Activated T-cell treated with anti-CD3 and anti-CD28 coated beads, Interleukin-2, amount 50 U/mL, for 72 hours (primary cell): ENCODE measurements at regions not wholly inside any gene's neighbourhood (a gene's known extent, or its start where the extent isn't known, plus 50 kb on each side); places are given as distances from the start of the nearest gene placed in this dataset.
A peak's percentile ranks its signal among the peaks of the same experiment; 100 is the strongest.

Experiments
- ATAC-seq, 2 donors: fragments of 150-1000 bp; cut with Tn5 transposase; replicated peaks in 1 of 2; 2 replicates each; pipeline ENCODE4 v1.10.0; 2021; ENCODE audit warnings: moderate library complexity in 2 of 2, mild to moderate bottlenecking in 1 of 2
- DNase-seq, 2 donors: peaks; one replicate each; pipeline ENCODE4 v3.0.0; 2021 to 2022; ENCODE audit warnings: mixed read lengths in 1 of 2
- H3K27ac Mint-ChIP-seq: one replicate; pipeline ENCODE4 v1.8.0; 2022; ENCODE audit warnings: mild to moderate bottlenecking, moderate library complexity, mixed read lengths
- H3K27me3 Mint-ChIP-seq: one replicate; pipeline ENCODE4 v1.8.0; 2022; ENCODE audit warnings: low read depth, mixed read lengths
- H3K36me3 Mint-ChIP-seq, 2 donors: one replicate each; pipeline ENCODE4 v1.8.0; 2022; ENCODE audit warnings: mixed read lengths in 2 of 2, mild to moderate bottlenecking in 1 of 2; ENCODE audit not compliant: insufficient read depth in 2 of 2
- H3K4me1 Mint-ChIP-seq: one replicate; pipeline ENCODE4 v1.8.0; 2022; ENCODE audit warnings: low read depth, mixed read lengths
- H3K4me3 Mint-ChIP-seq, 2 donors: one replicate each; pipeline ENCODE4 v1.8.0; 2022; ENCODE audit warnings: mild to moderate bottlenecking in 2 of 2, mixed read lengths in 2 of 2, moderate library complexity in 2 of 2
- H3K9me3 Mint-ChIP-seq, 2 donors: one replicate each; pipeline ENCODE4 v1.8.0; 2022; ENCODE audit warnings: mixed read lengths in 2 of 2

DNA sequence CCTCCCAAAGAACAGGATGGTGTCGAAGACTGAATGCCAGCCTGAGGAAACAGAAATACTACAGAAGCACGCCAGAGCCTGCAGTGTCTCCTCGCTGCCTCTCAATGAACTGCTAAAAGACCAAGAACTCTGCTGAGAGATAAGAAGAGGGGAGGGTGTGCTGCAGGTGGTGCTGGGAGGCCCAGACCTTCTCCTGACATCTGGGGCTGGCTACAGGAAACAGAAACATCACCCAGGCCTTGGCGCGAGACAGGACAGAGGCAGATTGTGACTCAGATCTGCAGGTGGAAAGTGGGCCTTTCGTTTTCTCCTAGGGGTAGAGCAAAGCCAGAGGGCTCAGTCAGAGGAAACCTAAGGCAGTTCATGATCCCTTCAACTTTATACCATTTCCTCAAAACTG, 250.3 kb upstream of the TCF4 start:
- H3K27me3 Mint-ChIP-seq, result no peaks in the 10 kb centered on the region
- H3K4me1 Mint-ChIP-seq, result no peaks in the 10 kb centered on the region
- peaks cover 2 to 4% of the 10 kb centered on the region in 2 donors for H3K36me3 Mint-ChIP-seq
- no peak overlapping the region for H3K27ac Mint-ChIP-seq
- peaks cover 4 to 23% of the 10 kb centered on the region in 2 donors for H3K9me3 Mint-ChIP-seq
- no peak for ATAC-seq
- no peak for DNase-seq
- no peak overlapping the region for H3K4me3 Mint-ChIP-seq

DNA sequence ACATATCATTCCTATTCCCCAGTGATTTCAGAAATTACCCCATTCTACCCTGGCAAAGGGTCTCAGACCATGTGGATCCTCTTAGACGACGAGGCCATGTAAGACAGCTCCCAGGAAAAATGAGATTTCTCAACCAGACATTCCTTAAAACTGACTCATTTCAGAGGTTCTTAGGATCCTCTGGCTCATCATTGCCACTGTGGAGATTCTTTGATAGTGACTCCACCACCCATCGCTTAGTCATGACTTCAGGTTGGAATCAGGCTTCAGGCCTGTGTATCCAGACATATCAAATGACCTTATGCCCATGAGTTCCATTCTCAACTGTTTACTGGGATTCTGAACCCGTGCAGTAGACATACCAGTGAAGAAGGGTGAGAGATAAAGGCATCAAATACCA, 245.6 kb upstream of the TCF4 start:
- ATAC-seq, result no peak
- H3K4me1 Mint-ChIP-seq, result no peaks in the 10 kb centered on the region
- peaks cover 2 to 12% of the 10 kb centered on the region in 2 donors for H3K9me3 Mint-ChIP-seq

DNA sequence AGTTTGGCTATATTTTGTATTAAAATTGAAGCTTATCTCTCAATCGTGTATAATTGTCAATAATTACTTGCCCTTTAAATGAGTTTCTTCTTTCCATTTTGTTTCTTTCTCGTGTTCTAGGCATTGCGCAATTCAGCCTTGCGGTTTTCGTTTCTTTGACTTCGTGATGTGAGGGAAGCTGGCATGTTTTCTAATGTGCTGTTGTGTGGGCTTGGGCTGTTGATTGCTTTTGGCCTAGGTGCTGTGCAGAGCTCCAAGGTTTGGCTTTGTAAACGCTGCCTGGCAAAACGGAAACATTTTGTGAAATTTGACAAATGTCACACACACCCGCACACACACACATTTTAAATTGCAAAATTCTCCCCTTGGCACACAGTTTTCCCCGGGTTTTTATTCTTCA, 242.6 kb upstream of the TCF4 start:
- Mint-ChIP-seq H3K9me3 (peaks cover 0 to 5% of the 10 kb centered on the region in 2 donors), H3K4me3 (no peak overlapping the region), H3K27me3 (no peaks in the 10 kb centered on the region), H3K36me3 (peaks cover 0 to 2% of the 10 kb centered on the region in 2 donors), H3K27ac (no peak overlapping the region), H3K4me1 (no peaks in the 10 kb centered on the region)
- no peak for DNase-seq
- ATAC-seq, result no peak

More for the DNA sequence above, 245.6 kb upstream of the TCF4 start:
- no peak overlapping the region for H3K4me3 Mint-ChIP-seq
- no peak overlapping the region for H3K27ac Mint-ChIP-seq
- peaks cover 2 to 4% of the 10 kb centered on the region in 2 donors for H3K36me3 Mint-ChIP-seq
- no peaks in the 10 kb centered on the region for H3K27me3 Mint-ChIP-seq
- DNase-seq, result no peak

DNA sequence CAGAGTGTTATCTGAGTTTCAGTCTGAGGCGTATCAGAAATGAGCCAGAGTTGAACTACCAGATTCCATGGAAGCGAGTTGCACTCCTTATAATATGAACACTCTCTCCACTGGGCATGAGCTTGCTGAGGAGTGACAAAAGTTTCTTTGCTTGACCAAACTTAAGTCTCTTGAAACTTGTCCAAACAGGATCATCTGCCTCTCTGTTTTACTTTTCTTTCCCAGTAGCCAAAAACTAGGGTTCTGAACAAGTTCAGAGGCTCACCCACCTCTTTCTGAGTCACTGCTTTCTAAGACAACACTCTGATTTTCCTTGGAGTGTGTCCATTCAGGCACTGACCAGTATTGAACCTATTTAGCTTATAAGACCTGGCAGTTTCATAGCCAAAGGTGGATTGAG, 233.2 kb upstream of the TCF4 start:
- Mint-ChIP-seq H3K4me3 (no peak overlapping the region), H3K4me1 (no peaks in the 10 kb centered on the region), H3K27ac (no peak overlapping the region), H3K36me3 (no peaks in the 10 kb centered on the region), H3K27me3 (no peaks in the 10 kb centered on the region), H3K9me3 (no peaks in the 10 kb centered on the region)
- ATAC-seq (no peak), DNase-seq (no peak)

DNA sequence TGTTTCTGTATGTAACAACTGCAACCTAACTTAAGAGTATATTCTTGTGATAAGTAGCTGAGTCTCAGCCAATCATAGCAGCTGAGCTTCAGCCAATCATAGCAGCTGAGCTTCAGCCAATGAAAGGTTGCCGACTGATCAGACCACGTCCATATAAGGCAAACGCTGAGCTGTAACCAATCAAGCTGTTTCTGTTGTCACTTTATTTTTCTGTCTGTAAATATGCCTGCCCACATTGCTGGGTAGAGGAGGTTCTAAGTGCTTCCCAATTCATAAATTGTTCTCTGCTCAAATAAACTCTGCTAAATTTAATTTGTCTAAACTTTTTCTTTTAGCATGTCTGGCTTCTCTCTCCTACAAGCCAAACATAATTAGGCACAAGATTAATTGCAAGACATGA, 231.5 kb upstream of the TCF4 start:
- no peaks in the 10 kb centered on the region for H3K27me3 Mint-ChIP-seq
- H3K27ac Mint-ChIP-seq, result no peak overlapping the region
- H3K9me3 Mint-ChIP-seq, result no peaks in the 10 kb centered on the region
- DNase-seq (no peak), ATAC-seq (no peak)
- H3K4me3 Mint-ChIP-seq, result no peak overlapping the region
- H3K4me1 Mint-ChIP-seq, result no peaks in the 10 kb centered on the region
- H3K36me3 Mint-ChIP-seq, result no peaks in the 10 kb centered on the region

DNA sequence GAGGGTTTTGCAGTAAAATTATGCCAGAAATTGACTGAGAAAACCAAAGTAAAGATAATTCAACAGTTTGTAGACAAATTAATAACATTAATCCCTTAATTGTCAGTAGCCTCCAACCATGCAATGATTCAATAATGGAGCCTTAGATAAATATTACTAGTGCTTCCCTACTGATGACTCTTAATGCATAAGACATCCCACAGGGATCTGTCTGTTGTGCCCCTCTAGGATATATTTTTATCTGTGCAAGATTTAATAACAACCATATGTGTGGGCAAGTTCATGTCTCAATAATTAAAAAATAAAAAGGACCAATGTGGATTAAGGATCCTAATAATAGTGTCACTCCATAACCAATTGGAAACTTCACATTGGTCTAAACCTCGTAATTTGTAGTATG, 230.3 kb upstream of the TCF4 start:
- DNase-seq, result no peak
- H3K36me3 Mint-ChIP-seq, result no peaks in the 10 kb centered on the region
- no peaks in the 10 kb centered on the region for H3K27me3 Mint-ChIP-seq
- no peaks in the 10 kb centered on the region for H3K9me3 Mint-ChIP-seq
- H3K4me3 Mint-ChIP-seq, result no peak overlapping the region
- no peak overlapping the region for H3K27ac Mint-ChIP-seq
- no peaks in the 10 kb centered on the region for H3K4me1 Mint-ChIP-seq
- no peak for ATAC-seq

DNA sequence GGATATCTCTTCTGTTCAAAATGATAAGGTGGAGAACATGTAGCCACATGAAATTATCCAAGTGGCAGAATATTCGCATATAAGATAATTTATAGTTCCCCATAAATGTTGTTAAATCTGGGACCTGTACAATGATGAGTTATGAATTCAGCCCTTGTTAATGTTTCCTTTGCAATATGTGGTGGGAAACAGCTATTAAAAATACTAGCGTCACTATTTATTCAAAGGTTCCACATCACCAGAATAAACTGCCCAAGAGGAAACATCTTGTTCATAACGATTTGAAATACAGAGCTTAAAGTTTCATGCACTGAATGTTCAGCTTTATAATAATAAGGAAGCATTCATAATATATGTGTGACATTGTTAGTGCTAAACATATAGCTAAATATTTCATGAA, 223.9 kb upstream of the TCF4 start:
- DNase-seq (no peak), ATAC-seq (no peak)
- Mint-ChIP-seq H3K36me3 (no peaks in the 10 kb centered on the region), H3K27me3 (no peaks in the 10 kb centered on the region), H3K4me1 (no peaks in the 10 kb centered on the region), H3K4me3 (no peak overlapping the region), H3K9me3 (no peaks in the 10 kb centered on the region), H3K27ac (no peak overlapping the region)

DNA sequence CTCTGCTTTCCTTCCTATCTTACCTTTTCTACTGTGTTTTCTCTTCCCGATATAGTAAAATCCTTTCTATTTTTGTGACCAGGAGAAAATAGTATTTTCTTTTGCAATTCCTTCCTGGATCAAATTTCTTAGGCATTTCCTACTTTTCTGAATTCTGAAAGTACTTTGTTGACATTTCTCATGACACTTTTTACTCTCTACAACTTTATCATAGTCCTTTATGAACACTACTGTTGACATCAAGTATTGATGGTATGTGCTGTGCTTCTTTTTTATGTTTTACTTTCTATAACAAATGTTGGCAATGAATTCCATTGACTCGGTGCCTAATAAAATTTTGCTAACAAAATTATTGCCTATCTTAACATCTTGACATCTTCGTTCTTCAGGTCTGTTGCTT, 217.7 kb upstream of the TCF4 start:
- no peaks in the 10 kb centered on the region for H3K27me3 Mint-ChIP-seq
- no peaks in the 10 kb centered on the region for H3K36me3 Mint-ChIP-seq
- no peaks in the 10 kb centered on the region for H3K4me1 Mint-ChIP-seq
- DNase-seq (no peak), ATAC-seq (no peak)
- no peak overlapping the region for H3K4me3 Mint-ChIP-seq
- no peak overlapping the region for H3K27ac Mint-ChIP-seq
- peaks cover 3 to 10% of the 10 kb centered on the region in 2 donors for H3K9me3 Mint-ChIP-seq

DNA sequence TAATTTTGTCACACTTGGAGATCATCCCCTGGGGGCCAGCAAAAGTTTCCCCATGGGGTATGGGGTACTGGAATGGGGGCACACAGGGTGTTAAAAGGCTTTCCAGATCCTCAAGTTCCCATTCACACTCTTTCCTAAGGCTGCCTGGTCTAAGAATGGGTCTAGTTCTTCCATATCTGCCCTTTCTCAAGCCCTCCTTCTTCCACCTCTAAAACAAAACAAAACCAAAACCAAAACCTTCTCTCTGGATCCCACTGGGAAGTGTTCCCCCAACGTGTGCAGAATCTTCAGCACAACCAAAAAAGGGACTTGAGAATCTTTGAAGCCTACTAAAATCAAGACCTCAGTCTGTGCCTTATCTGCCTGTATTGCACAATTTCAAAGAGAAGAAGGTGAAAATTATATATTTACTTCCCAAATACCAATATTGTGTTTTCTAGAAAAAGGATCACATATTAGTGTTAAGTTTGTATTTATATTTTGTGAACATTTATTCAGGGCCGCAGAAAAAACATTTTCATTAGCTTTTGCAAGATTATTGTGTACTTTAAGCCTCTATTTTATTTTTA, 207.2 kb upstream of the TCF4 start:
- H3K4me3 Mint-ChIP-seq, result no peak overlapping the region
- no peaks in the 10 kb centered on the region for H3K36me3 Mint-ChIP-seq
- no peaks in the 10 kb centered on the region for H3K27me3 Mint-ChIP-seq
- H3K9me3 Mint-ChIP-seq, result peaks cover 1 to 3% of the 10 kb centered on the region in 2 donors
- DNase-seq (no peak), ATAC-seq (no peak)
- no peaks in the 10 kb centered on the region for H3K4me1 Mint-ChIP-seq
- H3K27ac Mint-ChIP-seq, result no peak overlapping the region

DNA sequence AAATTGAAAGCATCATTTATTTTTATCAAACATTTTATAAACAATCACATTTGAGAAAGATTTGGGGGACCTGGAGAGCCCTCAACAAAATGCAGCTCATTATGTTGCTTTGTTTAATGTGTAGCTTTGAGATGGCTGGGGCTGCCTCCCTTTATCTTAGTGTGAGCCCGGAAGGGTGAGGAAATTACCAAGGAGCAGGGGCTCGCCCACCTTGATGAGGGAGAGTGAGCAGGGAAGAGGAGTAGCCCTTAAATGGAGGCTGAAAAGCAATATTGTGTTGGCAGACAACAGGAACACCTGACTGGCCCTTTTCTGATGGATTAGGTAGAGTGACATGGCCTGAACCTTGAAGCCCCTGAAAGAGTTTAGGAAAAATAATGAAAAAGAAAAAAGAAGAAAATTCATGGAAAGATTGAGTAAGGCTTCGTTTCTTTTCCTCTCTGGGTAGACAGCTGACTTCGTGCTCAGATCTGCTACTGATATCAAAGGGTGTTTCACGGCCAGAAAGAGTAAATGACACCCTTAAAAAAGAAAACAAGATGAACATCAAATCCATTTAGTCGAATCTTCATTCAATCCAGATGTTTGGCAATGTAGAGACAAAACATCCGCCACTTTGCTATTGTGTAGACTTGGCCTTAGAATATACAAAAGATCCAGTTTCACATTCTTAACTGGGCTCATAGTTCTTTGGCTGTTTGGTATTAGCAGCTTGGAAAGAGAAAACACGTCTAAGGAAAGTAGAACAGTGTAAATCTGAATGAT, 206.5 kb upstream of the TCF4 start:
- DNase-seq (no peak), ATAC-seq (no peak)
- peaks cover 6% of the 10 kb centered on the region for H3K27me3 Mint-ChIP-seq
- peaks cover 1 to 4% of the 10 kb centered on the region in 2 donors for H3K9me3 Mint-ChIP-seq
- no peaks in the 10 kb centered on the region for H3K4me1 Mint-ChIP-seq
- no peaks in the 10 kb centered on the region for H3K36me3 Mint-ChIP-seq
- H3K4me3 Mint-ChIP-seq, result no peak overlapping the region
- no peak overlapping the region for H3K27ac Mint-ChIP-seq

DNA sequence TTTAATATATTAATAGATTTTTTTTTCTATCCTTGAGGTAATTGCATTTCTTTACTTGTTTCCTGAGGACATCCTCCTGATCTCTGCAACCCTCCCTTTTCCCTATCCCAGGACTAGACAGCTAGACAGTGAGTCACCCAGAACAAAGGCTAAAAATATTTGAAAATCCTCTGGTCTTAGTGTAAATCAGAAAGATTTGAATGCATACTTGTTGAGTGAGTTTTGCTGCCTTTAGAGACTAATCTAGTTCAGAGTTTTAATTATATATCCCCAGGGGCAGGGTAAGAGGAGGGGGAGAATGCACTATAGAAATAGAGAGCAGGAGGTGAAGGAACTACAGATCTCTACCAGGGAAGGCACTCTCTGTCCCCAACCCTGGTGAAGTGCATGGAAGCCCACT, 202.3 kb upstream of the TCF4 start:
- no peak for ATAC-seq
- peaks cover 5 to 7% of the 10 kb centered on the region in 2 donors for H3K9me3 Mint-ChIP-seq

DNA sequence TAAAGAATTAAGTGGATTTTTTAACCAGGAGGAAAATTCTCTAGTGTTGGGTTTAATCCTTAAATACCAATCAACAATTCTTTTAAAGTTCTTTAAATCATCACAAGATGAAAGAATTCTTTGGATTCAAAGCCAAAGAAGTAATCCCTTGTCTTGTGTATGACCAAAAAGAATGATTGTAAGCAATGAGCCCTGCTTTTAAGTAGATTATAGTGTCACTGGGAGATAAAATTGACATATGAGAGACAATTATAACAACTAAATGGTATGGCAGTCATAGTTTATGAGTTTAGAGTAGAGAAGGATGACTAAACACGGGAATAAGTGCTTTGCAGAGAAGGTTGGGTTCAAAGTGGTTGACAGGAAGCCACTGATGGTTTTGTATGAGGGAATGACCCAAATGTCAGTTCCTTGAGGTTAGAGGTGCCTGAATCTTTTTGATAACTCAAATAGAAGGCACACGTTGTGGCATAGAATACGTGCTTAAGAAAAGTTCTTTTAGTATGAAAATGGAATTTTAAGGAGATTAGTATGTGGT, 199.6 kb upstream of the TCF4 start:
- ATAC-seq (peak in 1 of 2 donors; percentile 58), DNase-seq (peak in 1 of 2 donors; percentile 4)
- no peak overlapping the region for H3K27ac Mint-ChIP-seq
- H3K9me3 Mint-ChIP-seq, result peaks cover 7 to 8% of the 10 kb centered on the region in 2 donors
- H3K27me3 Mint-ChIP-seq, result peaks cover 21% of the 10 kb centered on the region
- H3K4me1 Mint-ChIP-seq, result peaks cover 6% of the 10 kb centered on the region
- peaks cover 2 to 4% of the 10 kb centered on the region in 2 donors for H3K36me3 Mint-ChIP-seq
- H3K4me3 Mint-ChIP-seq, result no peak overlapping the region

More for the DNA sequence above, 202.3 kb upstream of the TCF4 start:
- Mint-ChIP-seq H3K27me3 (peaks cover 13% of the 10 kb centered on the region), H3K27ac (no peak overlapping the region), H3K4me3 (no peak overlapping the region), H3K36me3 (peaks cover 1 to 2% of the 10 kb centered on the region in 2 donors), H3K4me1 (peaks cover 6% of the 10 kb centered on the region)
- DNase-seq, result no peak

DNA sequence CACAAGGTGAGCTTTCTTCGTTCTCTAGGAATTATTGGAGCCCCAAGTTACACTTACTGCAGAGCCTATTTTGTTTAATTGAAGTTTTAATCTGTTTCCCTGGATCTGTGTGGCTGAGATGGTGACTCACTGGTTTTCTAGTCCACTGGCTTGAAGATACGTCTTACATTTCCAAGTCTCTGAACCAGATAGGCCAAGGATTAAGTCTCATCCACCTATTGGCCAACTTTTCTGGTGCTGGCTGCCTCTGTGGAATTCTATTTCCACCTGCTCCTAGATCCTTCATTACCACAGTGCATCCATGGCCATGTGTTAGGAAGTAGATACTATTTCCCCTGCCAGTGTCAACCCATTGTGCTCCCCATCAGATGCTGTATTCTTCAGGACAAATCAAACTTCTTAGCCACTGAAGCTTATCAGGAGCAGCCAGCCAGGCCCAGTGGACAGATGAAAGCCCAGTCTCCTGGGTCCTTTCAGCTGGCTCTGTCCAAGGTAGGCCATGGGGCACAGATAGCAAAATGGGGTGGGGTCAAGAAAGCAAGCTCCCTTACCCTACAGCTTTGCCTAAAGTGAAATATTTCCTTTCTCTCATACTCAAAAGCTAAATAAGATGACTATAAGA, 198.8 kb upstream of the TCF4 start:
- Mint-ChIP-seq H3K9me3 (peaks cover 4 to 8% of the 10 kb centered on the region in 2 donors), H3K36me3 (peaks cover 2 to 4% of the 10 kb centered on the region in 2 donors), H3K27ac (no peak overlapping the region), H3K4me1 (peaks cover 6% of the 10 kb centered on the region), H3K4me3 (no peak overlapping the region), H3K27me3 (peaks cover 23% of the 10 kb centered on the region)
- no peak for DNase-seq
- ATAC-seq, result no peak
